ENCODE measurements at regions not wholly inside any gene's neighbourhood (a gene's known extent, or its start where the extent isn't known, plus 50 kb on each side); places are given as distances from the start of the nearest gene placed in this dataset.

- TF ChIP-seq, protein P1, sequence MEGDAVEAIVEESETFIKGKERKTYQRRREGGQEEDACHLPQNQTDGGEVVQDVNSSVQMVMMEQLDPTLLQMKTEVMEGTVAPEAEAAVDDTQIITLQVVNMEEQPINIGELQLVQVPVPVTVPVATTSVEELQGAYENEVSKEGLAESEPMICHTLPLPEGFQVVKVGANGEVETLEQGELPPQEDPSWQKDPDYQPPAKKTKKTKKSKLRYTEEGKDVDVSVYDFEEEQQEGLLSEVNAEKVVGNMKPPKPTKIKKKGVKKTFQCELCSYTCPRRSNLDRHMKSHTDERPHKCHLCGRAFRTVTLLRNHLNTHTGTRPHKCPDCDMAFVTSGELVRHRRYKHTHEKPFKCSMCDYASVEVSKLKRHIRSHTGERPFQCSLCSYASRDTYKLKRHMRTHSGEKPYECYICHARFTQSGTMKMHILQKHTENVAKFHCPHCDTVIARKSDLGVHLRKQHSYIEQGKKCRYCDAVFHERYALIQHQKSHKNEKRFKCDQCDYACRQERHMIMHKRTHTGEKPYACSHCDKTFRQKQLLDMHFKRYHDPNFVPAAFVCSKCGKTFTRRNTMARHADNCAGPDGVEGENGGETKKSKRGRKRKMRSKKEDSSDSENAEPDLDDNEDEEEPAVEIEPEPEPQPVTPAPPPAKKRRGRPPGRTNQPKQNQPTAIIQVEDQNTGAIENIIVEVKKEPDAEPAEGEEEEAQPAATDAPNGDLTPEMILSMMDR (IDR thresholded peaks at IDR 0.05 in 8 of 11, conservative IDR thresholded peaks at IDR 0.05 in 3 of 11), result no peak
- TF ChIP-seq POLR2A (IDR thresholded peaks at IDR 0.05) (no peak), POLR2AphosphoS5 (IDR thresholded peaks at IDR 0.05) (no peak)
Observed at GRCh38 chr5:17143335-17143734, 74.1 kb upstream of the BASP1 start.

Measured in spleen (tissue), 7 donors.